ENCODE measurements at regions not wholly inside any gene's neighbourhood (a gene's known extent, or its start where the extent isn't known, plus 50 kb on each side); places are given as distances from the start of the nearest gene placed in this dataset.
A peak's percentile ranks its signal among the peaks of the same experiment; 100 is the strongest.
"Not testable (repeated sequence)": the region's sequence is repeated elsewhere in the genome, so short reads cannot be mapped to it uniquely, and the experiment has no call there.

DNA sequence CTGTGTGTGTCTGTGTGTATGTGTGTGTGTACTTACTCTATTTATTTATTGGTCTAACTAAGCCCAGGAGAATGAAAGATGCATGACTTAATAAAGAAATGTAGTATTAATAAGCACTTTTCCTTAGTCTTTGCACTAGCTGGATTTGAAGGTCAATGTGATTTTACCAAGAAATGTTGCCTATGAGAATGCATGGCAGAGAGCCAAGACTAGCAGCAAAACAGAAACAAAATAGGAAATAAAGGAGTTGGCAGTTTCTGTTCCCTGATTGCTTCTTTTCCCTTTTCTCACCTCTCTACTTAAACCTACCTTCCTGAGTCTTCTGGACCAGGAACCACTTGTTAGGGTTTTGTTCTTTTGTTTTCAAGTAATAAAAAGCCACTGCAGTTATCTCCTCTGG lies 286.1 kb downstream of the KCTD12 start:
- no peak for DNase-seq

DNA sequence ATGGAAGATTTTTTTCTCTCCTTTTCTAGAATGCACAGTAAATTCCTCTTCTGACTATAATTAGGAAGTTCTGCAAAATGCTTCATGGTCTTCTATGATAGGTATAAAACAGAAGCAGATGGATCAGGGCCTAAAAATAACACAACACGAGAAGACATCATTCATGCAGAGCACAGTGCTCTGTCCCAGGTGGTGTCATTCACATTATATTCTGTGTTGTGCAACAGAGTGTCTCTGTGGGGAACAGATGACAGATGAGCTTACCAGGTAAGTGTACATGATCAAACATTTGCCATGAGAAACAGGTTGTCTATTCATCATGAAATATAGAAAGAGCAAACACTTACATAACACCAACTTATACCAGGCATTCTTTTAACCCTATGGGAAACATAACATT lies 288.3 kb downstream of the KCTD12 start:
- DNase-seq = peak; percentile 73

GRCh38 chr13:76596216-76596615 lies 290.0 kb downstream of the KCTD12 start:
- no peak for DNase-seq

DNA sequence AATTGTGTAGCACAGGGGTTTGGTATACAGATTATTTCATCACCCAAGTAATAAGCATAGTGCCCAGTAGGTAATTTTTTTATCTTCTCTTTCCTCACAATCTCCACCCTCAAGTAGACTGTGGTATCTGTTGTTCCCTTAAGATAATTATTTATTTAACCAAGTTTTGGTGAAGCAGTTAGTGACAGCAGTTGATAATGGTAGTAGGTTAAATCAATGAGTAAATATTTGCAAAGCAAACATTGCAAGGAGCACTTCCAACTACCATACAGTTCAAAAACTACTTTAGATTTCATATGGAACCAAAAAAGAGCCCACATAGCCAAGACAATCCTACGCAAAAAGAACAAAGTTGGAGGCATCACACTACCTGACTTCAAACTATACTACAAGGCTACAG lies 291.8 kb downstream of the KCTD12 start:
- no peak for DNase-seq

DNA sequence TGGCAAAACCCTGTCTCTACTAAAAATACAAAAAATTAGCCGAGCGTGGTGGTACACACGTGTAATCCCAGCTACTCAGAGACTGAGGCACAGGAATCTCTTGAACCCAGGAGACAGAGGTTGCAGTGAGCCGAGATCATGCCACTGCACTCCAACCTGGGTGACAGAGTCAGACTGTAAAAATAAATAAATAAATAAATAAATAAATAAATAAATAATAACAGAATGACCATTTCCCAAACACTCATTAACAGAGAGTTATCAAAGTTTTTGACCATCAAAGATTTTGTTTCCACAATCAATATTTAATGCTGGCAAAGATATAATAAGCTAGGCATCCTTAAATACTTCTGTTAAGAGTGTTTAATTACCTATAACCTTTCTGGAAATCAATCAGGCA lies 299.4 kb downstream of the KCTD12 start:
- DNase-seq = no peak

DNA sequence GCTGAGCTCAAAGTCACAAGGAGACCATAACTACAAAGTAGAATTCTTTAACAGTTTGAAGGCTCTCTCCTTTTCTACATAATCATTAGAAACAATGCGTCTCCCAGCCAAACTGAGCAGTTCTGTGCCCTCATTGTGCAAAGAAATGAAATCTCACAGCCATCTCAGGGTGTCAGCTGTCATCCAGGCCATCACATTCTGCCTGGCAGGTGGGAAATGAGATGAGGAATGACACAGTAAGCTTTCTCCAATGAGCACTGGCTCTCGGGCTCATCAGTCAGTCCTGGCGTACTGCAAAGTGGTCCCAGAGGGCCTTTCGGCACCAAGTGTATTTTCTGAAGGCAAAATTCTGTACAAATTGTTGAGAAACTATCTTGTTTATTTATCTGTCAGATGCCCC lies 306.5 kb downstream of the KCTD12 start:
- DNase-seq = no peak

GRCh38 chr13:76575634-76576033 lies 310.6 kb downstream of the KCTD12 start:
- not testable (repeated sequence) for DNase-seq

DNA sequence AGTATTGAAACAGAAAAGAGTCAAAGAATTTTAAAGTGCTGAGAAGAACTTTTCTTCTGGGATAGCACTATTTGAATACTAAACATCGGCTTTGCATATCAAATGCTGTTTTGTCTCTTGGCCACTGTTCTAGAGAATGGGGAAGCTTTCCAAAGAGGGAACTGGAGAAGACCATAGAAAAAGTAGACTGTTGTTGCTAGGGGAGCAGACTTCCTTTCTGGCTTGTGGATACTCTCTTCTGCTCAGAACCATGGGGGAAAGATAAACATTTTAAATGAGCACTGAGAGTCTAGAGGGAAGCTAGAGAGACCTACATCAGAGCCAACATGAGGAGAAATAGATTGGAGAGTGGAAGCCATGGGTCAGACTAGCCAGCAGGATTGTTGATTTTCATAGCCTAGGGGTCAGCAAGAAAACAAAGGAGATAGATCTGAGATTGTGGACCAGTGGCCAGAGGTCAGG lies 315.7 kb downstream of the KCTD12 start:
- DNase-seq = no peak

DNA sequence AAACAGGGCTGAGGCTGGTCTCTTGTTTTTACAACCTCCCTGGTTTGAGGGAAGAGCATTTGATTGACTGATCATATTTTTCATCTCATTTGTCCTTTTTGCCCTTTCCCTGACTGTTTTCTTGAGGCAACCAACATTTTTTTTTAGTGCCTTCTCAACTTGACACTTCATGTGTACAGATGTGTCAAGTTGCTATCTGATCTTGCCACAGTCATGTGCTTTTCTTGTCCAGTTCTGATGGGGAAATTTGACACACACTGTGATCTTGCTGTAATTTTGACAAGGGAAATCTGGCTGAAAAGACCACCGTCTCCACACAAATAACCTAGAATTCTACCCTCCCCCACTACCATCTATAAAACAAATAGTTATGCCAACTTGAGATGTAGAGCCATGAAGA lies 329.6 kb downstream of the KCTD12 start:
- no peak for DNase-seq

- no peak for DNase-seq
Observed at GRCh38 chr13:76552807-76553206, 333.4 kb downstream of the KCTD12 start.

GRCh38 chr13:76552041-76552772 lies 334.0 kb downstream of the KCTD12 start:
- DNase-seq = no peak

GRCh38 chr13:76542176-76542575 lies 344.0 kb downstream of the KCTD12 start:
- no peak for DNase-seq

DNA sequence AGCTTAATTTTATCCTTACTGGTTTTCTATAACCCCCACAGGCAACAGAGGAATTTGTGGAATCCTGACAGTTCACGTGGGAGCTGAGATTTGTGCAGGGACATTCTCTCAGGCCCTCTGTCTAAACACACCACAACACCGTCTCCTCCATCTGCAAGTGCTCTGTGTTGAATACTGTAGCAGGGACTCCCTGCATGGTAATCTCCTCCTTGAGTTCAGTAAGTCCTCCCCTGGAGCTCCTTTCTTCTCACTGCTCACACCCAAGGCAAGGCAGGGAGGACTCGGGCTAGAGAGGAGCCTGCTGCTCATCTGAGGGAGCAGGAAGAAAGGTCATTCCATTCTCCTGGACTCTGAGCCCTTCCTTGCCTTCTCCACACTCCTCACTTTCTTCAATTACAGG lies 348.2 kb downstream of the KCTD12 start:
- DNase-seq = no peak

GRCh38 chr13:76533251-76533650 lies 353.0 kb downstream of the KCTD12 start:
- no peak for DNase-seq

GRCh38 chr13:76527041-76527440 lies 359.2 kb downstream of the KCTD12 start:
- DNase-seq = no peak

- no peak for DNase-seq
Observed at GRCh38 chr13:76523740-76524340, 362.4 kb downstream of the KCTD12 start.

- no peak for DNase-seq
Observed at GRCh38 chr13:76522083-76522755, 364.0 kb downstream of the KCTD12 start.

DNA sequence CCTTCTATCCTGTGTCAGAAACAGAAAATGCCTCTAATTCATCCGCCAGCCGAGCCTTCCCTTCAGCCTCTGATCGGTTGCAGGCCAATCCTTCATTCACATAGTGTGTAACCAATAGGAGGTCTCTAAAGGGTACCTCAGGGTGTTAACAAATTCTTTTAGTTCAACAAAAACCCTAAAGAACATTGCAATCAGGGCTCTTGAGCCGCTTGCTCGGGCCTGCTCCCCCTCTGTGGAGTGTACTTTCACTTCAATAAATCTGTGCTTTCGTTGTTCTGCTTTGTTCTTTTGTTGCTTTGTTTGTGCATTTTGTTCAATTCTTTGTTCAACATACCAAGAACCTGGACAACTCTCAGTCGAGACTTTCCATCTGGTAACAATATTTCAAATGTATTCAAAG lies 366.5 kb downstream of the KCTD12 start:
- DNase-seq = no peak

DNA sequence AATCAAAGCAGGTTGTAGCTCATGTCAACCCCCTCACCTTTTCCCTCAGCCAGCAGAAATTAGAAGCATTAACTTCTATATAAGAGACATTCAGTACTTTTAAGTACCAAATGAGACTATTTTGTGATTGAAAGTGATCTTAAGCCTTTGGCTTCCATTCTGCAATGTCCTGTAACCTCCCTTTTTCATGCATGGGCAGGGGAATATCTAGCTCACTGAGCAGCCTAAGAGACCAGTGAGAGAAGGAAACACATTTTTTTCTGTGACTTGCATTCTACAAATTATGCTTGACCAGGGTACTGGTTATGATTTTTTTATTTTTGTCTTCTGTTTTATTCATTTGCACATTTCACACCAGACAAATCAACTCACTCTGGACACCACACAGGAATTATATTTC lies 369.6 kb downstream of the KCTD12 start:
- no peak for DNase-seq

GRCh38 chr13:76516013-76516412 lies 370.2 kb downstream of the KCTD12 start:
- no peak for DNase-seq

DNA sequence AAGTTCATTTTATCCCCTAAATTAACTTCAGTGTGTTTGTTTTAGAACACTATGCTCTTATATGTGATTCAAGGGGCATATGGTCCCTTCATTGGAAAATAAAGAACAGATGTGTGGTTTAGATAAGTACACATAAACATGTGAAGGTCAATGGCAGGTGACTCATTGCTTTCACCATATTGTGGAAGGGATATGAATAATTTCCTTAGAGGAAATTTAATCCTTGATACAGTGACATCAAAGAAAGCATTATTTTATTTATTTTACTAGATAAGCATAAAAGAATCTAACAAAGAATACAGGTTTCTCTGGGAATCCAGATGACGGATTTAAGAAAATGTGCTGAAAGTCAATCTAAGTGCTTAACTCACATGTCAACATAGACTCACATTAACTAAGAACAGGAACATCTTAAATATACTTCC lies 373.5 kb downstream of the KCTD12 start:
- peak; percentile 92 for DNase-seq

DNA sequence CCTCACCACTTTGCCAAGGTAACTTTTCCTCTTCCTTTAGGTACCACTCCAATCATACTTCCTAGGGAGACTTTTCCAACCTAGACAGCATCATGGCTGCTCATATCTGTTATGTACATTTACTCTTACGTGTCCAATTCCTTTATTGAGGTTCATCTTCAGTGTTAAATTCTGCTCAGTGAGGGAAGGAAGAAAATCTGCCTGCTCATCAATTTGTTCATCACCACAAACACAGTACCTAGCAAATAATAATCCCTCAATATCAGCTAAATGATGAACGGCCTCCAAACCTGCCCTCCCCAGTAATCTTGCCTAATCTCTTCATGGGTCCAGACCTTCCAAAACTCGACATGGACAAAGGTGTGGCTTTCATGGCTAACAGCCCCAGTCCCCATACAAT lies 380.8 kb downstream of the KCTD12 start:
- DNase-seq = no peak

- DNase-seq = peak; percentile 96
Observed at GRCh38 chr13:76503766-76504165, 382.4 kb downstream of the KCTD12 start.

- DNase-seq = no peak
Observed at GRCh38 chr13:76503291-76503690, 382.9 kb downstream of the KCTD12 start.

All from DMS153 (cell line).